RCC 7860 (cell line): ENCODE measurements at regions not wholly inside any gene's neighbourhood (a gene's known extent, or its start where the extent isn't known, plus 50 kb on each side); places are given as distances from the start of the nearest gene placed in this dataset.
A peak's percentile ranks its signal among the peaks of the same experiment; 100 is the strongest.

ENCODE experiments used
- DNase-seq: peaks from one replicate; pipeline ENCODE4 v3.0.0-alpha.2; 2015; ENCODE audit warnings: low spot score
- FAIRE-seq: peaks from 2 replicates; lab custom pipeline; 2012; peaks lifted over from hg19 to GRCh38; lab: Jason Lieb, UNC

- DNase-seq: no peak
- no peak for FAIRE-seq
Measured at GRCh38 chr9:18208166-18209059, 265.5 kb upstream of the ADAMTSL1 start.

GRCh38 chr9:18215626-18216025 lies 258.3 kb upstream of the ADAMTSL1 start:
- DNase-seq (no peak), FAIRE-seq (no peak)

- no peak for DNase-seq
- no peak for FAIRE-seq
Measured at GRCh38 chr9:18216376-18216775, 257.6 kb upstream of the ADAMTSL1 start.

GRCh38 chr9:18228101-18228500 lies 245.9 kb upstream of the ADAMTSL1 start:
- DNase-seq (no peak), FAIRE-seq (no peak)

GRCh38 chr9:18229992-18230676 lies 243.8 kb upstream of the ADAMTSL1 start:
- DNase-seq: no peak
- FAIRE-seq: no peak

GRCh38 chr9:18233311-18233710 lies 240.6 kb upstream of the ADAMTSL1 start:
- FAIRE-seq: no peak
- no peak for DNase-seq

GRCh38 chr9:18233776-18234445 lies 240.0 kb upstream of the ADAMTSL1 start:
- FAIRE-seq: no peak
- no peak for DNase-seq

GRCh38 chr9:18235181-18235908 lies 238.6 kb upstream of the ADAMTSL1 start:
- DNase-seq: no peak

GRCh38 chr9:18236336-18236735 lies 237.6 kb upstream of the ADAMTSL1 start:
- FAIRE-seq: no peak
- DNase-seq: no peak

More at GRCh38 chr9:18235181-18235908, 238.6 kb upstream of the ADAMTSL1 start:
- FAIRE-seq: no peak

- no peak for FAIRE-seq
- DNase-seq: no peak
Measured at GRCh38 chr9:18237776-18238175, 236.2 kb upstream of the ADAMTSL1 start.

GRCh38 chr9:18238254-18238653 lies 235.7 kb upstream of the ADAMTSL1 start:
- peak; percentile 38 for DNase-seq
- FAIRE-seq: peak; percentile 68

GRCh38 chr9:18238752-18239447 lies 235.1 kb upstream of the ADAMTSL1 start:
- DNase-seq: no peak
- no peak for FAIRE-seq

GRCh38 chr9:18240213-18240612 lies 233.7 kb upstream of the ADAMTSL1 start:
- DNase-seq (no peak), FAIRE-seq (no peak)

GRCh38 chr9:18245911-18246310 lies 228.0 kb upstream of the ADAMTSL1 start:
- FAIRE-seq: no peak

GRCh38 chr9:18250053-18250452 lies 223.9 kb upstream of the ADAMTSL1 start:
- DNase-seq (no peak), FAIRE-seq (no peak)

More at GRCh38 chr9:18245911-18246310, 228.0 kb upstream of the ADAMTSL1 start:
- DNase-seq: no peak

- FAIRE-seq: no peak
- DNase-seq: no peak
Measured at GRCh38 chr9:18253950-18254349, 220.0 kb upstream of the ADAMTSL1 start.

GRCh38 chr9:18255158-18255629 lies 218.8 kb upstream of the ADAMTSL1 start:
- peak; percentile 60 for FAIRE-seq
- DNase-seq: peak; percentile 55

- no peak for DNase-seq
- no peak for FAIRE-seq
Measured at GRCh38 chr9:18255747-18256146, 218.2 kb upstream of the ADAMTSL1 start.

- no peak for FAIRE-seq
- no peak for DNase-seq
Measured at GRCh38 chr9:18256568-18256967, 217.4 kb upstream of the ADAMTSL1 start.

GRCh38 chr9:18260521-18260920 lies 213.4 kb upstream of the ADAMTSL1 start:
- peak; percentile 92 for FAIRE-seq
- peak; percentile 81 for DNase-seq
